Vagina (tissue), 2 donors: ENCODE measurements at regions not wholly inside any gene's neighbourhood (a gene's known extent, or its start where the extent isn't known, plus 50 kb on each side); places are given as distances from the start of the nearest gene placed in this dataset.

ENCODE experiments used
- POLR2A ChIP-seq, 2 donors: fragments of 450-650 bp; IDR thresholded peaks; one replicate each; pipeline ENCODE4 v1.6.1; 2017; ENCODE audit warnings: antibody characterized with exemption in 2 of 2, mild to moderate bottlenecking in 2 of 2, moderate library complexity in 2 of 2
- POLR2AphosphoS5 ChIP-seq, 2 donors: sonication (generic); formaldehyde crosslinking; IDR thresholded peaks; one replicate each; pipeline ENCODE4 v1.9.0; 2017; ENCODE audit warnings: antibody characterized with exemption in 2 of 2, mild to moderate bottlenecking in 2 of 2, low read depth in 1 of 2; ENCODE audit not compliant: insufficient read depth in 1 of 2
- TF ChIP-seq, protein P1 (sequence below), 3 experiments: fragments of 450-650 bp in 2 of 3; fragments of 200-600 bp in 1 of 3; sonication (generic) in 1 of 3; IDR thresholded peaks; one replicate each; pipeline ENCODE4 v1.5.1; 2017 to 2019; ENCODE audit warnings: antibody characterized with exemption in 3 of 3, mild to moderate bottlenecking in 2 of 3, moderate library complexity in 2 of 3

DNA sequence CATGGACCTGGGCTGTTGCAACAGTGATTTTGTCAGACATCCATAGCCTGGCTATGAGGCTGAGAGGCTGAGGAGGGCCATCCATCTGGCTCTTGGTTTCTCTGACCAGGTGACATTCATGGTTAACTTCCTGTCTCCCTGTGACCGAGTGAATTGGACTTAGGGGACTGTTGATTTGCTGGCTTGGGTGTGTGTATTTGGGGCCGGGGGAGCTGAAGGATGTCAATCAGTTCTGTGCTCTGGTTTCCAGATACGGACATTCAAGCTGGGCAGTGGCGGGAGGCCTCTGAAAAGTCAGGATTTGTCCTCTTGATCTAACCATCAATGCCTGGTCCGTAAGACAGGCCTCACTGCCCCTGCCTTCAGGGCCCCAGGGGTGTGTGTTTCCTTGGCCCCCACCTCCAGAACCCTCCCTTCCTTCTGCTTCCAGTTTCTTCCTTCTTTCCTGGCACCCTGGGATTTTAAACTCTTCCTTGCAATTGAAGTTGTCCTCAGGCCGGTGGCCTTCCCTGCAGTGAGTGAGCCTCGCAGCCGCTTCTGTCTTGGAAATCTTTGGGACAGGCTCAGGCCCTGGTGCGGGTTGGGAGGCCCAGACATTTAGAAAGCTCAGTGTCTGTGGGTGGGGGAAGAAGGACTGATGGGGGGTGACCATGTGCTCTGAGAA is 54.7 kb upstream of the HAAO start:
- TF ChIP-seq, protein P1, sequence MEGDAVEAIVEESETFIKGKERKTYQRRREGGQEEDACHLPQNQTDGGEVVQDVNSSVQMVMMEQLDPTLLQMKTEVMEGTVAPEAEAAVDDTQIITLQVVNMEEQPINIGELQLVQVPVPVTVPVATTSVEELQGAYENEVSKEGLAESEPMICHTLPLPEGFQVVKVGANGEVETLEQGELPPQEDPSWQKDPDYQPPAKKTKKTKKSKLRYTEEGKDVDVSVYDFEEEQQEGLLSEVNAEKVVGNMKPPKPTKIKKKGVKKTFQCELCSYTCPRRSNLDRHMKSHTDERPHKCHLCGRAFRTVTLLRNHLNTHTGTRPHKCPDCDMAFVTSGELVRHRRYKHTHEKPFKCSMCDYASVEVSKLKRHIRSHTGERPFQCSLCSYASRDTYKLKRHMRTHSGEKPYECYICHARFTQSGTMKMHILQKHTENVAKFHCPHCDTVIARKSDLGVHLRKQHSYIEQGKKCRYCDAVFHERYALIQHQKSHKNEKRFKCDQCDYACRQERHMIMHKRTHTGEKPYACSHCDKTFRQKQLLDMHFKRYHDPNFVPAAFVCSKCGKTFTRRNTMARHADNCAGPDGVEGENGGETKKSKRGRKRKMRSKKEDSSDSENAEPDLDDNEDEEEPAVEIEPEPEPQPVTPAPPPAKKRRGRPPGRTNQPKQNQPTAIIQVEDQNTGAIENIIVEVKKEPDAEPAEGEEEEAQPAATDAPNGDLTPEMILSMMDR (IDR thresholded peaks at IDR 0.05): no peak
- TF ChIP-seq POLR2A (IDR thresholded peaks at IDR 0.05) (no peak), POLR2AphosphoS5 (IDR thresholded peaks at IDR 0.05; ENCODE audit: insufficient read depth in 1 of 2, low read depth in 1 of 2) (no peak)
